EH (cell line): ENCODE measurements at regions not wholly inside any gene's neighbourhood (a gene's known extent, or its start where the extent isn't known, plus 50 kb on each side); places are given as distances from the start of the nearest gene placed in this dataset.

ENCODE experiments used
- DNase-seq: peaks from one replicate; pipeline ENCODE4 v3.0.0-alpha.2; 2015; ENCODE audit warnings: low read depth

DNA sequence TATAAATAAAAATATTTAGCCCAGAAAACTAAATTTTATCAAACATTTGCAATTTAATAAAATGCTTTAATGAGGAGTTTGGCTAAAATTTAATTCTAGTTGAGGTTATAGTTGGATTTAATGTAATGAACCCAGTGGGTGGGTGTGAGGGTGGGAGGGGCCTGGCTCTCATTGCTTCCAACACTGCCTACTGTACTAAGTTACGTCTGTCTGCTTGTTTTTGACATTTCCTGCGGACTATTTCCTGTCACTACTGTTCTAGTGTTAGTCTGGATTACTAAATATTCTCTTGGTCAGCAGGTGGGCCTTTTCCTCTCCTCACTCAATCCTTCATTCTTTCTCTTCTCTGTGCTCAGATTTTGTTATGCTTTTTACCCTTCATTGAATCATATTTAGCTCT, 82.5 kb upstream of the MAP3K7 start:
- DNase-seq: no peak

DNA sequence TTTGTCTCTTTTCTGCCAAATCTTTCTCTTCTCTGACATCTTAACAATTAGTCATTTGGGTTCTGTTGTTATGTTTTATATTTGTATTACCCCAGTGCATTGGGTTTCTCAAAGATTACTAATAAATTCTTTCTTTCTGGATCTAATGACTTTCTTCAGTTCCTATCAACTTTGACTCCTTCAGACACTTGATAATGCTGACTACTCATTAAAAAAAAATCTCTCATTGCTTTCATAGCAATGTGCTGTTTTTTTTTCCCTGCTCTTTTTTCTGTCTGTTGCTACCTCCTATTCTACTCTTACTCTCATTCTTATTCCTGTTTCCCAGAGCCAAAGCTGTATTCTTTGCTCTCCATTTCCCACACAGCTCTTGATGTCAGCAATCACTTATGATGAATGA, 81.3 kb upstream of the MAP3K7 start:
- no peak for DNase-seq

DNA sequence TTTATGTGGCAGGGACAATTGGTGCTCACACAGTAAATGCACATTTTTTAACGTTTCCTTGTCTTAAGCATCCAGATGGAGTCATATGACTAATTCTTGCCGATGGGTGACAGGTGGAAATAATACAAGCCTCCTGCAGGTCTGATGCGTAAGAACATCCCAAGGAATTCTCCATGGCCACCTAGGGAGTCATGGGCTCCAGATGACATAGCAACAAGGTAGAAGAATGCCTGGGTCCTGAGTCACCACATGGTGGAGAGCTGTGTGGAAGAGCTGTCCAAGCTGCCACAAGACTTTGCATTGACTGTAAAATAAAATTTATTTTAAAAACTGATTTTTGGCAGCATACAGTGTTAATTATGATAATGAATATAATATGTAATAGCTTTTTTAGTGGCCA, 77.0 kb upstream of the MAP3K7 start:
- no peak for DNase-seq

DNA sequence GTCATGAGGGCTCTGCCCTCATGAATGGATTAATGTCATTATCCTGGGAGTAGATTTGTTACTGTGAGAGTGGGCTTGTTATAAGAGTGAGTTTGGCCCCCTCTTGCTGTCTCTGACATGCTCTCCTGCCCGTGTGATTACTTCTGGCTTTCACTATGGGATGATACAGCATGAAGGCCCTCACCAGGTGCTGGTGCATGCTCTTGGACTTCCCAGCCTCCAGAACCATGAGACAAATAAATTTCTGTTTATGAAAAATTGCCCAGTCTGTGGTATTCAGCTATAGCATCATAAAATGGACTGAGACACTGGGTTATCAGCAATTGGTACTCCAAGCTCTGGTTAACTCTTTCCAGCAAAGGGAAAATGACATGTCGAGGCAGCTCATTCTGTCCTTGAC, 76.2 kb upstream of the MAP3K7 start:
- no peak for DNase-seq

DNA sequence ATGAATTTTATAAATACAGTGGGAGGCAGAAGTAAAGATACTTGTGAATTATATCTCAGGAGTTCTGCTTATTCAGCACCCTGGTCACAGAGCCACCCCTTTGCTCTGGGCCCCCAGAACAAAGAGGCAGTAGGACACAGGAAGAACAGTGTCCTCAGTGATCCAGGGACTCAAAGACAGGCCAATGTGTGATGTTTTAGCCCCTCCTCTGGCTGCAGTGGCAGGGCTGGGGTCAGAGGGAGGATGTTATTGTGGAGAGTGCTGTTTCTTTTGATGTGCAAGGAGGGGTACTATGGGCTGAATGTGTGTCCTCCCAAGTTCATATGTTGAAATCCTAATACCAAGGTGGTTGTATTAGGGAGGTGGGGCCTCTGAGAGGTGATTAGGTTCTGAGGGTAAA, 74.1 kb upstream of the MAP3K7 start:
- no peak for DNase-seq

DNA sequence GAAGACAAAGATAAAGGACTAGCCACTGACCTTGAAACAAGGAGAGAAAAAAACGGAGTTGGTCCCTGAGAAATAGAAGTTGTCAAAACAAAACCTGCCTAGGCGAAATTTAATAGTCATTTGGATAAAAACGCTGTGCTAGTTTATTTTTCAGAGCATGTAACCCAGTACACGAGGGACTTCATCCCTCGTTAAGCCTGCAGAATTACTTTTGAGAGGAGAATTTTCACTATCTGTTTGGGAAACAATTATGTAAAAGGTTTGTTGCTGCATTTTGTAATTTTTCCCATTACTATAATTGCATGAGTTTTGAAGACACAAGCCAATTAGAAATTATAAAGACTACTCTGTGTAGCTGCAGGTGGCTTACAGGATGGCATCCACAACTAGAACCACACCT, 71.6 kb upstream of the MAP3K7 start:
- DNase-seq: no peak

DNA sequence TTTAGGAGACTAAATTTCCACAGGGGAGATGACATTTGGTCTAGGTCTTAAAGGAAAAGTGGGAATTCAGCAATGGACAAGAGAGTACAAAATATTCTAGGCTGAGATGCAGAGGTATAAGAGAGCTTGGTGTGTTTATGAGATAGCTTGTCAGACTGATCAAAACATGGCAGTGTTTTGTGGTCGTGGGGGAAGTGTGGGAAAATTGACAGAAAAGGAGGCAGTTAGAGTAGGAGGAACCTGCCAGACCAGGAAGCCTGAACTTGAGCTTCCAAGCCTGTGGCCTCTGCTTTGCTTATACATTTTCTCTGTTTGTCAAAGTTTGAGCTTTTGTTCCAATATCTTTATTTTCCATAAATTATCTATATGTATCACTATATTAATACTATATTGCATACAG, 69.5 kb upstream of the MAP3K7 start:
- no peak for DNase-seq

DNA sequence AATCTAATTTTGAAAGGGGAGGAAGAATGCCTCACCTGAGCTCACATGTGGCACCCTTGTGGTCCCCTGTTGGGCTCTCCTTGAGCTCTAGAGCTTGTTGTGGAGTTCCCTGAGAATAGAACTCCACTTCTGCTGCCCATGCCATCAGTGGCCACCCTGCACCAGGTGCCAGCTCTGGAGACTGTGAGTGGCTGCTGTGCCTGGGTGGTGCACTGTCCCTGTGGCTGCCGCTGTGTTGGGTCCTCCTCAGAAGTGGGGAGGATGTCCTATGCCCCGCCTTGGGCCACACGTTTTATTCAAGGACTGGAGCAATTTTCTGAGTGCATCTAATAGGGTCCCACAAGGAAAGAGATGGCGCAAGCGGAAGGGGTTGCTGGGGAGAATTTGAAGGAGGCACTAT, 67.9 kb upstream of the MAP3K7 start:
- DNase-seq: no peak

DNA sequence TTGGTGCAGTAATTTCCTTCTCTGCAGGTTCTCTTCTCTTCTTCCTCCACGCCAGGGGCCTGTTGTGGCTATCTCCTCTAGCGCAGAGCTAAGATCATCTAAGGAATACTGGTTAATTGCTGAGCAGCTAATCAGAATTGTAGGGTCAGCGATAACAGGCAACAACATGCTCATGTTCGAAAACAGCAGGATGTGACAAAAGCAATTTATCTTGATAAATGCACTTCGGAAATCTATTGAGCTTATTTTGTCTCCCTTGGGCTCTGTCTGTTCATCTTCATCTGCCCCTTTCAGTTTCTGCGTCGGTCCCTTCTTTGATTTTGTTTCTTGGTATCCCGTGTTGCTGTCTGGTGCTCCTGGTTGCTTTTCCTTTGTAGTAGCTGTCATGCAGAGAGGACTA, 67.3 kb upstream of the MAP3K7 start:
- no peak for DNase-seq

DNA sequence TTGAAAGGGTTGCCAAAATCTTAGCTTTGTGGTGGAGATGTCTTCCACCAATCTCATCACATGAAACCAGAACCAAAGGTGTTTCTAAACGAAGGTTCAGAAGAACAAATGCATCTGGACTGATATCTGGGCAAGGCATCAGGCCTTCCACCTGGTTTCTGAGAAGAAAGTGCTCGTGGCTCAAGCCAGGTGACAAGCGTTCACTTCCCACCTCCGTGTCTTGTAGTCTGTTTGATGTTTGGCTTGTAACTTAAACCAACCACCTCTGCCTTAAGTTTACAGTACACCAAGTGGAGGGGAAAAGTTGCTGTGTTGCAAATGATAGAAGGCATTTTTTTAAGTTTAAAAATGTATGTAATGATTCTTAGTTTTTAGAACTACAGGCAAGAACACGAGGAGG, 66.9 kb upstream of the MAP3K7 start:
- DNase-seq: no peak

DNA sequence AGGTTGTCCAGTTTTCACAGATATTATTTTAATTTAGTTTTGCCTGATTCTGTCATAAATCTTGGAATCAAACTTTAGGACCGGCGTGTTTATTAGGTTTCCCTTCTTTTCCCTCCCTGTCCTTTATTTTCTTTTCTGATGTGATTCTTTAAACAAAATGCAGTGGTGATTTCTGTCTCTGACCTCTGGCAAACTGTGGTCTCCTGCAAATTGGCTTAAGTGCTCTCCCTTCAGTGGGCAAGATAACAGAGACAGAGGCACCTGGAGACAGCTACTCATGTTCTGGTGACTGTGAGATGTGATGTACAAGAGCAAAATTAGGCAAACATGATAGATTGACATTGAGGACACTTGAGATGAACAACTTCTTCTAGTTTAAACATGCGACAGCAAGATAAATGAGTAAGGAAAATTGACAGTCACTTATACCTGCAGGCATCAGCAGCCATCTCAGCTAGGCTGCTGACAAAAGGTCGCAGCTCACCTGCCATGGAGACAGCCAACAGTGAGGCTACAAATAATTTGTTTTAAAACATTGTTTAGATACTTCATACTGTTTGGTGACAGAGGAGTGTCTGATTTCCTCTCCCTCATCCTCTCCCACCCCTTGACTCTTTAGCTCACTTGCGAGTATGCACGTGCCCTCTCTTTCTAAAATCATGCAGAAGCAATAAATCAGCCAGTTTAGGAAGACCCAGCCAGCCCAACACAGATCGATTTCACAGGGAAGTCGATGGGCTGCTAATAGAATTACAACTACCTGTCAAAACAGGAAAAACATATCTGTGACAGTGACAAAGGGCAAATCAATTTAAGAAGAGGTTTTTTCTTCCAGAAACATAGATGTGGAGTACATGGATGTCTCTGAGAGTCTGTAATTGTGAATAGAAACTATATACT, 63.4 kb upstream of the MAP3K7 start:
- DNase-seq: no peak

DNA sequence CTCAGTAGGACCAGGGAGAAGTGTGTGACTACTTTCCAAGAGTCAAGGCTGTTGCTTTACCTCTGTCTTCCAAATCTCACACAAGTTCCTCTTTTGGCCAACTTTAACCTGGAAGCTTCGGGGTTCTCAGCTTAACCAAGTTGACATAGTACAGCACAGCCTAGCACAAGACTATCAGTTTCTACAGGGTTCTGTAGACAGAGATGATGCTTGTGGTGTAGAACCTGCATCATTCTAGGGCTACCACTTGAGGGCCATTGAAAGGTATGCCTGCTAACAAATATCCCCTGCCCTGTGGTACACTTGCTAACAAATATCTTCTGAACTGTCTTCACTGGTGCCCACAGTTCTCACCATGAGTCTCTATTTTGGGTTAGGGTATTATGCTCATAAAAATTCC, 62.0 kb upstream of the MAP3K7 start:
- no peak for DNase-seq

DNA sequence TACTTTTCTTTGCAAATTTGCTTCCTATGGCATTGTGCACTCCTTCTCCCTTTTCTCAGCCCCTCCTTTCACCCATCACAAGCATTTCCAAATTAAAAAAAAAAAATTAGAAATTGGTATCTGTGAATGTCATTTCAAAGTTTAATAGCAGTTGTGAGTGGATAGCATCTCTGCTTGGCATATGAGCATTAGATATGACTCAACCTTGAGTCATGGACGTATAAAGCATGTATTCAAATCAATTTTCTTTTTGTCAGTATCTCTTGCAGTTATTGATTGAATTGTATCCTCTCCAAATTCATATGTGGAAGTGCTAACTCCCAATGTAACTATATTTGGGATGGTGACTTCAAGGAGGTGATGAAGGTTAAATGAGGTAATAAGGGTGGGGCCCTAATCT, 60.1 kb upstream of the MAP3K7 start:
- DNase-seq: no peak

DNA sequence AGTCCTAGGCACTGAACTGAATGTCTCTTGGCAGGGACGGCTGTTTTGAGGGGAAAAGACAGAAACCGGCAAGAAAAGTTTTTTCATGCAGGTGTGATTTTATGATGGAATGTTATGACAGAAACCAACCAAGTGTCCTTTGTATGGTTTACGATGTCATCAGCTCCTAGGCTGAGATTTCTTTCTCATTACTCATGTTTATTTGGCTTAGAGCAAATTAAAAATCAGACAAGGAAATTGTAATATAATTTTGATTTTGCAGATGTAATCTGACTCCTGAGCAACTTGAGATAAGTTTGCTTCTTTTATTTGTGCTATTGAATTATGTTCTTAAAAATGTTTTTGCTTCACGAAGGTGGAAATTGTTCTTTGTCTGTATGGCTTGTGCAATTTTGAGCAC, 58.8 kb upstream of the MAP3K7 start:
- DNase-seq: no peak

DNA sequence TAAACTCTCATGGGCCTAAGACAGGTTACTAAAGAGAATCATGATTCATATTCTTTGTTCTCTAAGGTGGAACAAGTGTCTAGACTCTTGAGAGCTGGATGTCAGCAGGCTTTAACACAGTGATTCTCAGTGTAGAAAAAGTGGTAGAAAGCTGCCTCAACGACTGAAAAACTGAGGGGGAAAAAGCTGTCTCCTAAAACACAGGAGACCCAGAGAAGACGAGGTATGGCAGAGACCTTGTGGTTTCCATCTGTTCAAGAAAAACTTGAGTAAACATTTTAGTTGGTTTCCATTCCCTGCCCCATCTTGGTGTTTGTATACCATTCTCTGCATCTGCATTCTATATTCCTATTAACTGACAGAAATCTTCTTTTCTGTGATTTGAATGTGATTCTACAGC, 57.6 kb upstream of the MAP3K7 start:
- no peak for DNase-seq

DNA sequence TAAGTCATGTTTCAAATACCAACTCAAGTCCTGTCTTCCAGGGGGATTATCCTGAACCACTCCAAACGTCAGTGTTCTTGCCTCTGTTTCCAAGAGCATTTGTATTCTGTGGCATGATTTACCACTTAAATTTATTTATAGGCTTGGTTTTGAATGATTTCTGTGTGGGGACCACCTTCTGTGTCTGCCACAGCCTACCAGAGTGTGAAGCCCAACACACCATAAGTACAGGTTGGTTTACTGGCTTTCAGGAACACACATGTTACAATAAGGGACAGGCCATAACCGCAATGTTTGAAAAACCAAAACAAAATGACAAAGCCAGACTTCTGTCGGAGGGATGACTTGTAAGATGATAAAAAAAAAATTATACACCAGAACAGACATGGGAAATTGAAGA, 56.5 kb upstream of the MAP3K7 start:
- DNase-seq: no peak

DNA sequence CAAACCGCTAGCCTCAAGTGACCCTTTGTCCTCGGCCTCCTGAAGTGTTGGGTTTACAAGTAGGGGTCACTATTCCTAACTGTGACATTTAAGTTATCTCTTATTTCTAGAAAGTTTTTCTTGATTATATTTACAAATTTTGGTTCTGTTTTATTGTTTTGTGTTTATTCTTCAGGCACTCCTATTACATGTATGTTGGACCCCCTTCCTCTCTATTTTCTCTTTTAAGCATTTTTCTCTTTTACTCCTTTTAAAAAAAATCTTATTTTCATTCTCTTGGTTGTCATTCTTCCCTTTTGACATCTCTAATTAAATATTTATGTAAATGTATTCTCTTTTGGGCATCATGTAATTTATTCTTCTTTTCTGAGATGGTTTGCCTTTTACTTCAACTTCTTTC, 50.4 kb upstream of the MAP3K7 start:
- no peak for DNase-seq
